ENCODE measurements at regions not wholly inside any gene's neighbourhood (a gene's known extent, or its start where the extent isn't known, plus 50 kb on each side); places are given as distances from the start of the nearest gene placed in this dataset.

DNA sequence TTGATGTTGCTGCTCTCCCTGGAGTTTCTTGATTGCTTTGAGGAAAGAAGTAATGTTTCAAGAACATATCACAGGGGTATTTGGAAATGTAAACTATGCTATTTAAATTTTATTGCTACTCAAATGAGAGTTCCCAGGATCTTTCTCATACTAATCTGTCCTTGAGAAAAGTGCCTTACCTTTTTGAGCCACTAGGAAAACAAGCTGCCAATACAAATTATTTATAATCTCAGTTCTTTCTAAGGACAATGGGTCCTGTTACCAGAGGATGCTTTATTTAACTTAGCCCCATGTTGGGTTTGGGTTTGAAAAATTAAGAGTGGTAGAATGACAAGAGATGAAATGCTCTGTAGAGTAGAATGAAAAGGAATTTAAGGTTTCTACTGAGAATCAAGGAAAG is 258.2 kb upstream of the PRKD1 start:
- no peak overlapping the region for H3K4me2 ChIP-seq (ENCODE audit: unreplicated experiment)
- H3K79me2 ChIP-seq (ENCODE audit: insufficient read depth): no peaks in the 10 kb centered on the region
- peaks cover 11% of the 10 kb centered on the region for H3K4me1 ChIP-seq (ENCODE audit: insufficient read depth)
- no peak overlapping the region for H3K9ac ChIP-seq
- H3K9me2 ChIP-seq (ENCODE audit: insufficient read depth): no peaks in the 10 kb centered on the region
- H3K9me3 ChIP-seq (ENCODE audit: low read depth): no peaks in the 10 kb centered on the region
- H3F3A ChIP-seq (ENCODE audit: insufficient read depth): 0 out of 2 replicates have a peak, but pooled peaks cover 4% of the 10 kb centered on the region
- in situ Hi-C loops (cut with MboI): no loop called here
- TF ChIP-seq EZH2 (IDR thresholded peaks at IDR 0.05; ENCODE audit: insufficient read depth, poor library complexity, severe bottlenecking): no peak
- no peak for TF ChIP-seq EZH2phosphoT487 (IDR thresholded peaks at IDR 0.05; ENCODE audit: insufficient read depth, low read depth)
- H2AFZ ChIP-seq: peak overlapping the region; percentile 9; the same call in 1 of the 2 replicates
- H4K20me1 ChIP-seq (ENCODE audit: insufficient read depth): no peaks in the 10 kb centered on the region
- H3K36me3 ChIP-seq (ENCODE audit: low read depth): no peaks in the 10 kb centered on the region
- no peak for DNase-seq
- H3K4me3 ChIP-seq: no peak overlapping the region
- no peak overlapping the region for H3K27ac ChIP-seq
- no peaks in the 10 kb centered on the region for H3K27me3 ChIP-seq (replicated peaks; ENCODE audit: insufficient read depth)

DNA sequence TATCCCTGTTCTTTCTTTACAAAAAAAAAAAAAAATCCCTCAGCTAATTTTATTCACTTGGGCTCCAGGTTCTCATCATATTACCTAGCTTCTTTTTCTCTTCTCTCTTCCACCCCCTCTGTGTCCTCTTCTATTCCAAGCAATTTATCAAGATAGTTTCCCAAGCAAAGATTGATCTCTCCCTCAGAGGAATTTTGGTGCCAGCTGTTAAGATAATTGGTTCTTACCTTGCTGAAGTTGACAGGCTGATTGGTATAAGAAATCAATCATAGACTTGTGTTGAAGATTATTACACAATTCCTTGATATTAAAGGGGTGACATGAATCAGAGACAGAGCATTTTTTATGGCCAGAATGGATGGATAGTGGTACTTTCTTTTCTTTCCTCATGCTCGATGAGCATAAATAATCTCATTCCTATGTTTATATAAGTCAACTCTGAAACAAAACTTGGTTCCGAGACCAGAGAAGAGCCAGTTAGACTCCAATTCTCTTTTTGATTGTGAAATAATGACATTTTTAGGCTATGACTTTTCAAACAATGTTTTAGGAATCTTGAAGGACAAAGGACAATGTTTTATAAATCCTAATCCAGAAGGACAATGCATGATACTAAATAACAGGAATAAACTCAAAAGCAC is 264.1 kb upstream of the PRKD1 start:
- no peaks in the 10 kb centered on the region for H3K79me2 ChIP-seq (ENCODE audit: insufficient read depth)
- peak; percentile 46 for DNase-seq
- H3K4me1 ChIP-seq (ENCODE audit: insufficient read depth): peaks cover 67% of the 10 kb centered on the region
- peak overlapping the region; percentile 34 for H3K4me3 ChIP-seq
- peak overlapping the region; percentile 69 for H3K4me2 ChIP-seq (ENCODE audit: unreplicated experiment)
- H3K9ac ChIP-seq: no peak overlapping the region
- no peaks in the 10 kb centered on the region for H3K9me3 ChIP-seq (ENCODE audit: low read depth)
- H4K20me1 ChIP-seq (ENCODE audit: insufficient read depth): no peaks in the 10 kb centered on the region
- H3K27ac ChIP-seq: peak overlapping the region; percentile 87
- in situ Hi-C loops (cut with MboI): no loop called here
- H3K27me3 ChIP-seq (replicated peaks; ENCODE audit: insufficient read depth): no peaks in the 10 kb centered on the region
- H3K36me3 ChIP-seq (ENCODE audit: low read depth): no peaks in the 10 kb centered on the region
- peak overlapping the region; percentile 61 for H2AFZ ChIP-seq
- TF ChIP-seq EZH2 (IDR thresholded peaks at IDR 0.05; ENCODE audit: insufficient read depth, poor library complexity, severe bottlenecking) (no peak), EZH2phosphoT487 (IDR thresholded peaks at IDR 0.05; ENCODE audit: insufficient read depth, low read depth) (no peak)
- WGBS, 2 experiments (ENCODE audit: low coverage in 1 of 2, low lambda C conversion rate in 2 of 2, missing lambda C conversion rate in 2 of 2): 2 to 7% methylated on average over 2 of the region's 2 CpGs
- H3K9me2 ChIP-seq (ENCODE audit: insufficient read depth): no peaks in the 10 kb centered on the region
- H3F3A ChIP-seq (ENCODE audit: insufficient read depth): peaks cover 58% of the 10 kb centered on the region

DNA sequence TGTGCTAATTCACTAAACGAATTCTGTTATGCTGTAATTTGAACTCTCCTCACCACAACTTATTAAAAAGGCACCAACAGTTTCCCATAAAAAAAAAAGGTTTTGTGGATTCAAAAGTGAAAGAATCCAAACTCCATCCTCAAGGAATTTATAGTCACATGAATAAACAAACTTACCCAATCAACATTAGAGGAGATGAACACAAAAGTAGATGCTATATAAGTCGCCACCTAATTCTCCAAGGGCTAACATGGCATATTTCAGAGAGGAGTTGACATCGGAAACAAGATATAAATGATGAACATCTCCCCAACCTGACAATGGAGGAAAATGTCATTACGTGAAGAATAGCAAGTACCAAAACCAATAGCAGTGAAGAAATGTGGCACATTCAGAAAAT is 265.5 kb upstream of the PRKD1 start:
- peak overlapping the region; percentile 69 for H3K4me2 ChIP-seq (ENCODE audit: unreplicated experiment)

DNA sequence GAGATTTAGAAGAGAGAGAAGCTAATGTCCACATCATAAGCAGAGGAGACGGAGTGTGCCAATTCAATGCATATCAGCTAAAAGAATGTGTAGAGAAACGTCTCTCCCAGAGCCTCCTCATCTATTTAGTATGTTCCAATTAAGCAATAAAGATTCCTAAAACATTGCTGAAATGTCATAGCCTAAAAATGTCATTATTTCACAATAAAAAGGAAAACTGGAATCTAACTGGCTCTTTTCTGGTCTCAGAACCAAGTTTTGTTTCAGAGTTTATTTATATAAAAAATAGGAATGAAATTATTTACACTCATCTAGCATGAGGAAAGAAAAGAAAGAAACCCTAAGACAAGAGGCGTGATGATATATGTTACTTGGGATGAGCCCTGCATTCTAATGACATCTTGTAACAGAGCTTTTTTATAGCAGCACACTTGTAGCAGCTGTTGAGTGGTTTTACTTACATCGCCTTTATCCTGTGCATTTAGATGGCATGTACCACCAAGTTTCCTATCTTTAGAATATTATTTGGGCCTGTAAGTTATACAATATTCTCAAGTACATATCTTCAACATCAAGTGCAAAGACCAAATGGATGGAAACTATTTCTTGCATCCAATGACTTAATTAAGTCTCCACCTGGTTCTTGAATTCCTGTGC is 266.3 kb upstream of the PRKD1 start:
- H3F3A ChIP-seq (ENCODE audit: insufficient read depth): peaks cover 58% of the 10 kb centered on the region
- no peaks in the 10 kb centered on the region for H4K20me1 ChIP-seq (ENCODE audit: insufficient read depth)
- in situ Hi-C loops (cut with MboI): no loop called here
- TF ChIP-seq EZH2phosphoT487 (IDR thresholded peaks at IDR 0.05; ENCODE audit: insufficient read depth, low read depth) (no peak), EZH2 (IDR thresholded peaks at IDR 0.05; ENCODE audit: insufficient read depth, poor library complexity, severe bottlenecking) (no peak)
- H3K9me2 ChIP-seq (ENCODE audit: insufficient read depth): no peaks in the 10 kb centered on the region
- no peaks in the 10 kb centered on the region for H3K79me2 ChIP-seq (ENCODE audit: insufficient read depth)
- H3K27me3 ChIP-seq (replicated peaks; ENCODE audit: insufficient read depth): no peaks in the 10 kb centered on the region
- DNase-seq: peak; percentile 94
- WGBS, 2 experiments (ENCODE audit: low coverage in 1 of 2, low lambda C conversion rate in 2 of 2, missing lambda C conversion rate in 2 of 2): 0 to 1% methylated on average over 4 of the region's 4 CpGs
- H3K4me2 ChIP-seq (ENCODE audit: unreplicated experiment): peak overlapping the region; percentile 69
- H3K4me1 ChIP-seq (ENCODE audit: insufficient read depth): peaks cover 70% of the 10 kb centered on the region
- peak overlapping the region; percentile 61 for H3K4me3 ChIP-seq
- peak overlapping the region; percentile 87 for H3K27ac ChIP-seq
- no peaks in the 10 kb centered on the region for H3K36me3 ChIP-seq (ENCODE audit: low read depth)
- H3K9ac ChIP-seq: peak overlapping the region; percentile 54
- peak overlapping the region; percentile 11; the same call in 1 of the 2 replicates for H2AFZ ChIP-seq
- H3K9me3 ChIP-seq (ENCODE audit: low read depth): no peaks in the 10 kb centered on the region

More for the DNA sequence above, 265.5 kb upstream of the PRKD1 start:
- Histone ChIP-seq H2AFZ (peak overlapping the region; percentile 11), H3K9me2 (ENCODE audit: insufficient read depth) (no peaks in the 10 kb centered on the region), H3K27me3 (replicated peaks; ENCODE audit: insufficient read depth) (no peaks in the 10 kb centered on the region), H4K20me1 (ENCODE audit: insufficient read depth) (no peaks in the 10 kb centered on the region), H3F3A (ENCODE audit: insufficient read depth) (peaks cover 58% of the 10 kb centered on the region), H3K9me3 (ENCODE audit: low read depth) (no peaks in the 10 kb centered on the region), H3K27ac (peak overlapping the region; percentile 87), H3K9ac (no peak overlapping the region), H3K4me3 (0 out of 2 replicates have a peak overlapping the region, but pooled peaks have one; percentile 0), H3K4me1 (ENCODE audit: insufficient read depth) (peaks cover 70% of the 10 kb centered on the region), H3K36me3 (ENCODE audit: low read depth) (no peaks in the 10 kb centered on the region), H3K79me2 (ENCODE audit: insufficient read depth) (no peaks in the 10 kb centered on the region)
- TF ChIP-seq EZH2 (IDR thresholded peaks at IDR 0.05; ENCODE audit: insufficient read depth, poor library complexity, severe bottlenecking) (no peak), EZH2phosphoT487 (IDR thresholded peaks at IDR 0.05; ENCODE audit: insufficient read depth, low read depth) (no peak)
- in situ Hi-C loops (cut with MboI): no loop called here
- 69 to 72% methylated on average over 4 of the region's 4 CpGs for WGBS, 2 experiments (ENCODE audit: low coverage in 1 of 2, low lambda C conversion rate in 2 of 2, missing lambda C conversion rate in 2 of 2)
- no peak for DNase-seq

Measured in GM23248 (cell line).